Epidermal melanocyte (primary cell): ENCODE measurements at regions not wholly inside any gene's neighbourhood (a gene's known extent, or its start where the extent isn't known, plus 50 kb on each side); places are given as distances from the start of the nearest gene placed in this dataset.
"Not testable (repeated sequence)": the region's sequence is repeated elsewhere in the genome, so short reads cannot be mapped to it uniquely, and the experiment has no call there.

Experiments
- DNase-seq: peaks from one replicate; pipeline ENCODE4 v3.0.0; 2011; ENCODE audit warnings: low spot score; ENCODE audit not compliant: insufficient read length

DNA sequence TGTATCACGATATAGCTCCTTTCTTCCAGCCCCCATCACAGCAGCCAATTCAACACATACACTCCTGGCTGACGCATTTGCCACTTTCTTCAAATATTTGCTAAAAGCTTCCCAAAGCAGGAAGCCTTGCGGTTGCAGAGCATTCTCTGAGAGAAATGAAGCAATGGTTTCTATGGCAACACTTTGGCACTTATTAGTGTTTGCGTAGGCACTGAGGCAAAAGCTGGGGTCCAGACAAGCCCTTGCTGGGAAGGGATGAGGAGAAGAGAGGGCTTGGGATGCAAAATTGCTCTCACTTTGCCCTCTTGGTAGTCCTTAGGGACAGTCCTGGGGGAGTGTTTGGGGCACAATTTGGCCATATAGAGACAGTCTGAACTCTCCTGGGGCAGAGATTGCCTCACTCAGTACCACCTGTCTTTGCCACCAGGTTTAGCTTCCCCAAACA is 55.0 kb upstream of the PAK3 start:
- peak; percentile 18 for DNase-seq

DNA sequence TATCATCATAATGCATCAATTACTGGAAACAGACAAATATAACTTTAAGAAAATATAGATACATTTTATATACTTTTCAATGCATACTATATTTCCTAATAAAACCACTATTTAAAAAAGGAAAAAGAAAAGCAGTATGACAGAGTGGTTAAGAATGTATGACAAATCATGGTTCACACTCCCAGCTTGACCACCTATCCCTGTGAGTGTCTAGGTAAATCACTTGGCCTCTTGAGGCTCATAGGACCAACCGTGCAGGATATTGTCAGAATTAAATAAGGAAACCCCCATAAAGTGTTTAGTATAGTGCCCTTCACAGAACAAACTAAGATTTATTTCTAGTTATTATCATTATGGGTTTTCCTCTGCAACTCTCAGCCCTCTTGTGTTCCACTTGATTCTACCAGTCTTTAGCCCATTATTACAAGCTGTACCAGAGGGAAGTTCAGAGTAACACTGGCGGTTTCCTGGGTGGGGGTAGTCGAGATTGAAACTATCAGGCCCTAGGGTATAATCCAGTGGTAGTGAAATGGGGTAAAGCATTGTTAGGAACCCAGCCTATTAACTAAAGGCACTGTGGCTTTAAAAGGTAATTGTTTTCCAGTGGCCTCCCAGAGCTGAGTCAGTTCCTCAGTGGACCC is 55.5 kb upstream of the PAK3 start:
- no peak for DNase-seq

DNA sequence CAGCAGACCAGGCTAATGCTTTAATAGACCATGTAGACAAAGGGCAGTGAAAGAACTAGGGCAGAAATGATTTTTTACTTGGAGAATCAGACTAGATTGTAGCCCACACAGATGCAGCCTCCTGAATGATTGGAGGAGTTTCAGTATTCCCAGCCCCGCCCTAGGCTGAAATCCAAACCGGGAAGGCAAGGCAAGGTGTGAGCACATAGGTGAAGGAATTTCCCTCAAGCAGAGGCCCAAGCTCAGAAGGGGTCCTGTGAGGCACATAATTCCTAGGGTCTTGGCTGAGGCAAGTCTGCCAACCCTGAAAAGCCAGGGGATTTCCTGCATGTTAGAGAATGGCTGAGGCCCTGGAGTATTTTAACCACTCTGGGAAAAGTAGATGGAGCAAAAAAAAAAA is 56.4 kb upstream of the PAK3 start:
- no peak for DNase-seq

DNA sequence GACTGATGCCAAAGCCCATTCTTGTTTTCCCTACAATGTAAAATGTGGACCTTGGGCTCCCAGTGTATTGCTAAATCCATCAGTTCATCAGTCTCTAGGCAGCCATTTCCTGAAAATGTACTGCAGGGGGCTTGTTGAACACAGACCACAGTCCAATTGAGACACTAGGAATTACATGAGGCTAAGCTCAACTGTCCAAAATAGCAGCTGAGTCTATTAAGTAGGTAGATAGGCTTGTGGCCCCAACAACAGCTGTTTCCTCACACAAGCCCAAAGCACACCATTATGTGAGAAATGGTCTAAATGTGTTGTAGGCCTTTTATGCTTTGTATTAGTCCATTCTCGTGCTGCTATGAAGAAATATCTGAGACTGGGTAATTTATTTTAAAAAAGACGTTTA is 60.0 kb upstream of the PAK3 start:
- no peak for DNase-seq

DNA sequence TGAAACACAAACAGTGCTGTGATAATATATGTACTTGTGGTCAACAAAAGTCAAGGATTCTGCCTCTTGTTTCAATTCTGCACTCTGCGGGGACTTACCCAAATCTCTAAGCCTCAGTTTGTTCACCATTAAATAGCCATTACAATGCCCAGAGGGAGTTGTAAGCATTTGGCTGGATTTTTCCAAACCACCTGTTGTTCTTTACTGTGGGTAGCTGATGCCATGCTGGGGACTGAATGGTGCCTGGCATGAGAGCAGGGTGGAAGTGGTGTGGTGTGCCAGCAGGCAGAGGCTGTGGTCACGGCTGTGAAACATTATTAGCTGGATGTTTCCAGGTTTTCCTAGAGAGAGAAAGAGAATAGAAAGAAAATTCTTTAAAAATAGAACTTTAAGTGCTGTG is 60.7 kb upstream of the PAK3 start:
- DNase-seq: no peak

DNA sequence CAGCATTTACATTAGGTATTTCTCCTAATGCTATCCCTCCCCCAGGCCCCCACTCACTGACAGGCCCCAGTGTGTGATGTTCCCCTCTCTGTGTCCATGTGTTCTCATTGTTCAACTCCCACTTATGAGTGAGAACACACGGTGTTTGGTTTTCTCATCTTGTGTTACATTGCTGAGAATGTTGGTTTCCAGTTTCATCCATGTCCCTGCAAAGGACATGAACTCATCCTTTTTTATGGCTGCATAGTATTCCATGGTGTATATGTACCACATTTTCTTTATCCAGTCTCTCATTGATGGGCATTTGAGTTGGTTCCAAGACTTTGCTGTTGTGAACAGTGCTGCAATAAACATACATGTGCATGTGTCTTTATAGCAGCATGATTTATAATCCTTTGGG is 73.0 kb upstream of the PAK3 start:
- not testable (repeated sequence) for DNase-seq

DNA sequence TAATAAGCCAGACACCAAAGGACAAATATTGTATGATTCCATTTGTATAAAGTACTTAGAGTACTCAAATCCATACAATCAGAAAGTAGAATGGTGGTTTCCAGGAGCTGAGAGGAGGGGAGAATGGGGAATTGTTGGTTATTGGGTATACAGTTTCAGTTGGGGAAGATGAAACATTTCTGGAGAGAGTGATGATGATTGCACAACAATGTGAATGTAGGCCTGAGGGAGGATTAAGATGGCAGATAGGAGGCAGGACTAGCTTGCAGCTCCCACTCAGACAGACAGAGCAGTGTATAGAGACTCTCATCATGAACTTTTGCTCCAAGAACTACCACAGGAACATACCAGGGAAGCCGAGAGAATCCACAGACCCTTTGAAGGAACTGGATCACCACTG is 75.7 kb upstream of the PAK3 start:
- DNase-seq: no peak

DNA sequence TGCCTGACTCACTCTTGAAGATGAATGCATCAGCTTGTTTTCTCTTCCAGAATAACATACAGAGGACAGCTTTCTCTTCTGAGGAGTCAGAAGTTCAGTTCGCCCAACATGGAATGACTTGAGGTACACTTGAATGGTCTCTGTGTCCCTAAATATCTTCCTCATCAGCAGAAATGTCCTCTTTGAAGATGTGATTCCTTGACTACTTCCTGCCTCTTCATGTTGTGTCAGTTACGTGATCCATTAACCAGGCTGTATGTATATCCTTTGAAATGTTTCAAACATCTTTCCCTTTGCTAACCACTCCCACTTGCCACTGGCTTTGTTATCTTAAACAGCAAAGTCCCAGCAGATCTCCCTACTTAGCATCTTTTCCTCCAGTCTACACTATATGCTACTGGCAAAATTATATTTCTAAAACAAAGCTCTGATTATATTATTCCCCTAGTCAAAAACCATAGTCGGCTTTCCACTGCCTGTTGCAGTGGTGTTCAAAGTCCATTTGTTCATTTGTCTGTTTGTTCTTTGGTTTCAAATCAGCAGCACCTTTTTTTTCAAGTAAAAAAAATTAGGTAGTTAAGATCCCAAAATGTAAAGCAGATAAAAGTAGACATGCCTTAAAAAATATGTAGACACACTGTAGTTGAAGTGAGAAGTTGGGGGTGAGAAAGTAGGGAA is 82.1 kb upstream of the PAK3 start:
- no peak for DNase-seq

DNA sequence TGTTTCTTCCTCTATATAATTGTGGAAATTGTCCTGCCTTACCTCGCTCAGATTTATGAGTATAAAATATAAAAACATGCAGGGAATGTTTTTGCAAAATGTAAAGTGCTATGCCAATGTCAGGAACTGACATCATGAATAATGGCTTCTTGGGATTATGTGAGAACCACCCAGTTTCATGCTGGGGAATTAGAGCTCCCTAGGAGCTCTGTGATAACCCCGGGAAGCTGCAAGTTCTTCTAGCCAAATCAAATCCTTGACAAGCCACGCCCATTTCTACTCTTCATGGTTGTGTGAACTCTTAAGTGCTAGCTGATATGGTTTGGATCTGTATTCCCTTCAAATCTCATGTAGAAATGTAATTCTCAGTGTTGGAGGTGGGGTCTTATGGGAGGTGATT is 85.9 kb upstream of the PAK3 start:
- no peak for DNase-seq

DNA sequence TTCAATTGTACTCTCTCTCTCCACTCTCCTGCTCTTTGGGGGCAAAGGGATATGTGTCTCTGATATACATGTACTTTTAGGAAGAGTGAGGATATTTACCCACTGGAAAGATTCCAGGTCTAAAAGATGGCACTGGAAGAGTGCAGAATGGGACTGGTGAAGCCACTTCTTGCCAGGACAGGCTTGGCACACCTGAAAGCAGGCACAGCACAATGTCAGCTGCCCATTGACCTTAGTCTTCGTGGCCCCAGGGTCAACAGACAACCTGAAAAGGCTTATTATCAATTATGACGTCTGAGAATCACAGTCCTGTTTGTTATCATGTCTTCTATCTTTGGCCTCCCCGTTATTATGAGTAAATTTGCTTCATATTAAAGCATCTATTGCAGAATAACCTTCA is 86.7 kb upstream of the PAK3 start:
- no peak for DNase-seq

DNA sequence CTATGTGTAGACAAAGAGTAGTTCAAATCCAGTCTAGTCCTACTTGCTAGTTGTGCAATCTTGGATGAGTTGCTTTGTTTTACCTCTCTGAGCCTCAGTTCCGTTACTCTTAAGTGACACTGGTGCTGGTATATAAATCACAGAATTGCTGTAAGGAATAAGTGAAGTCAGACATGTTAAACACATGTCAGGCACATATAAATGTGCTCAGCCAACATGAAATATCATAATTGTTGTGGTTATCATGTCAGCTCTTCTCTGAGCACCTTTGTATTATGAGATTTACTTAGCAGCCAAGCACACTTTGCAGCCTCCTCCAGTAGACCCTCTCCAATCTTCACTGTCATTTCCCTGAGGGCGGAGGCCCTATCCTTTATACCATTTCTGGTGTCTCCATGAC is 87.9 kb upstream of the PAK3 start:
- no peak for DNase-seq

DNA sequence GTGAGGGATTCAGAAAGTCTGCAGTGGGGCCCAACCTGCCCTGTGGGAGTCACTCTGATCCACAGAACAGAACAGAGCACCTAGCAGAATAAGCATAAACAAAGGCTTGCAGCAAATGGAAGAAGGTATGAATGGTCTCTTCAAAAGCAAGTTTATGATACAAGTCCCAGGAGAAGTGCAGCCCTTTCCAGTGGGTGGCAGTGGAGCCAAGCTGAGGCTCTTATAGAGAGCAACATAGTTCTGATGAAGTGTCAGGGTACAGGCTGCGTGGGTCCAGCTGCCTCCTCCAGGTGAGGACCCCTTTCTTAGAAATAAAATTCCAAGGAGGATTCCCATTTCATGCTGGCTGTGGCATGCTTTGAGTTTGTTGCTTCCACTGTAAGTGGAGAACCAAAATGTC is 88.8 kb upstream of the PAK3 start:
- no peak for DNase-seq

DNA sequence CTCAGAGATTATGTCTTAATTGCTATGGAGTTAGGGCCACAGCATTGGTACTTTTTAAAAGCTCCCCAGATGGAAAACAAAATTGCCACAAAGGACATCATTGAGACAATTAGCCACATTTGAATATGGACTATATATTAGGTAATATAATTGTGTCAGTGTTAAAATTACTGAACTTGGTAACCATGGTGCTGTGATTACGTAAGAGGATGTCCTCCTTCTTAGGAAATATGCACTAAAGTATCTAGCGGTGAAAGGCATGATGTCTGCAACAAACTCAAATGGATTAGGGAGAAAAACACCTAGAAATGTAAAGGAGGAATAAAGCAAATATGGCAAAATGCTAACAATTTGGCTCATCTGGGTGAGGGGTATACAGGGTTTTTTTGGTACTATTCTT is 89.9 kb upstream of the PAK3 start:
- no peak for DNase-seq

DNA sequence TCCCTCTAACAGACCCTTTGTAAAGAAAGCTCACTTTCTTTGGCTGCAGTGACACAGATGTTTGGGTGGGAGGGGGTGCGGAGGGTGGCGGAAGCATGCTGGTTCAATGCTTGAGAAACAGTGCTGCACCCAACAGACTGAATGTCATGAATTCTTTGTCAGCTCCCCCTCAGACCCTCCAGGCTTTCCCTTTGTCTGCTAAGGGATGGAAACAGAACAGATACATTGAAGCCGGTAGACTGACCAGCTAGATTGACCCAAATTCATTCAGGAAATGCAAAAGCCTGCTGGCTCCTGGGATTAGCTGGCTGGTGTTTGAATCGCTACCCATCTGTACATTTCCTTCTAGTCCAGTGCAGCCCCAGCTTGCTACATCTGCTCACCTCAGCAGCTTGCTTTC is 90.8 kb upstream of the PAK3 start:
- no peak for DNase-seq

DNA sequence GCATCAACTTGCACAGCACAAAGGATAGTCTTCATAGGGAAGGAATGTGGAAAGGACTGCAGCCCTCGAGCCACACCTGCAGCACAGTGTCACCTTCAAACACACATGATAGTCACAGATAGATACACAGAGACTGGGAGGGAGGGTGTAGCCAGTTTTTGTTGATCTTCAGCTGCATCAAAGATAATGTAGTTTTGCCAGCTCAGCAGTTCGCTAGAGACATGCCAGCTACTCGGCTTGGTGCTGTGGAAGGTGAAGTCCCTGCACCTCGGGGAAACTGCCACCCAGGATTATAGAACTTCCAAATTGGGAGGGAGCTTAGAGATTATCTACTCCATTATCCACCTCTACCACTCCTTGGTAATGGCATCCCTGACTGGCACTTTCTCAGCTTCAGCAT is 92.9 kb upstream of the PAK3 start:
- DNase-seq: no peak

DNA sequence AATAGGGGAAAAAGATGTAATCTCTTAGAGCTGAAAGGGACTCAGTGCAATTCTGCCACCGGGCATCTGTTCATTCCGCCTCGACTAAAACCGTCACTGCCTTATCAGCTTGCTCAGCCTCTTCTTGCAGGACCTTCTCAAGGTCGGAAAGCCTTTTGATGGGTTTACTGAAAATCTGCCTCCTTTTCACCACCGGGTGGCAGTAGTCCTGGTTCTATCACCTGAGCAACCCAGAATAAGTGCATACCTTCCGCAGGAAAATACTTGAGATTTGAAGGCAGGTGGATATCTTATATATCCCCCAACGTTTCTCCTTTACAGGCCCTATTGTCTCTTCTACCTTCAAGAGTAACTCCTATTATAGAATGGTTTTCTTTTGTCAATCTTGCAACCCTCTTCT is 103.4 kb upstream of the PAK3 start:
- no peak for DNase-seq

DNA sequence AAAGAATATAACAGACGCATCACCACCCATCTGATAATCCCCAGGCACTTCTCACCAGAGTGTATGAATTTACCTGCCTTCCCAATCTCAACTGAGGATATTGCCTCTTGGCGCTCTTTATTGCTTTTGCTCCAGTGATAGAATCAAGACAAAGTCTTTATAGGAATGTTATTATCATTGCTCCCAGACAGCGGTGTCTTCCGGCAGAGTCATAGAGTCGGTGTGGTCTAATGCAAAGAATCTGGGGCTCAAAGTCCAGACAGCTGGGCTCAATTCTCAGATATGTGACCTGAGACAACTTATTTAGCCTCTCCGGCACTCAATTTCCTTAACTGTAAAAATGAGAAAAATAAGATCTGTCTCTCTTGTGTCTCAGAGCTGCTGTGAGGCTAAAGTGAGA is 106.1 kb upstream of the PAK3 start:
- DNase-seq: no peak

DNA sequence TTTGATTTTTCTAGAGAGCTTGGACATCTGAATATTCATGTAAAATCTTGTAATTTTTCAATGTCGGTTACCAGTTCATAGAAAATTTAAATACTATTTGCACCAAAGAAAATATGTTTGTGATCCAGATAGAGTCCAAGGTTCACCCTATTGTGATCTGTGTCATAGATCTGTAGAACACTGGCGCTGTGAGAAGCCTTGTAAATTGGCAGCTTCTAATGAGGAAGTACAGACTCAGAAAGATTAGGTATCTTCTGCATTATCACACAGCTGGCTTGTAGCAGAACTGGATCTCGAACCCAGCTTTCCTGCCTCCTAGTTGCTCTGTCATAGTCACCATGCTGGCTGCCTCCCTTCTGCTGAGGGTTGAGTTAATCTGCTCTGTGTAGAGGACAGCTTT is 106.5 kb upstream of the PAK3 start:
- DNase-seq: no peak

DNA sequence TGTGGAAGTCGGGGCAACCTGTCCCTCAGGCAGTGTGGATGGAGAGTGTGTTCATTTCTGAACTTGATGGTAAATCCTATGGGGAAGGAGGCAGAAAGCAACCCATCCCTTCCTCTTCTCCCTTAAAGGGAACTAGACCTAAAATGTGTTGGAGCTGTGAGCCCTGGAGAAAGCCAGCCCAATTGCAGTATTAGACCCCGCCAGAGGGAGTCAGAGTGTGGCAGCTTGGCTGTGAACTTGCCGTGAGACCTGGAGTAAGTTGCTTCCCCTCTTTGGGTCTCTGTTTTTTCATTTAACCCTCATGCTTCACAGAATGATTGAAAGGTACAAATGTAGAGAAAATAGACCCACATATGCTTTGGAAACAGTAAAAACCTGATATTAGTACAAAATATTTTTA is 108.7 kb upstream of the PAK3 start:
- DNase-seq: no peak

DNA sequence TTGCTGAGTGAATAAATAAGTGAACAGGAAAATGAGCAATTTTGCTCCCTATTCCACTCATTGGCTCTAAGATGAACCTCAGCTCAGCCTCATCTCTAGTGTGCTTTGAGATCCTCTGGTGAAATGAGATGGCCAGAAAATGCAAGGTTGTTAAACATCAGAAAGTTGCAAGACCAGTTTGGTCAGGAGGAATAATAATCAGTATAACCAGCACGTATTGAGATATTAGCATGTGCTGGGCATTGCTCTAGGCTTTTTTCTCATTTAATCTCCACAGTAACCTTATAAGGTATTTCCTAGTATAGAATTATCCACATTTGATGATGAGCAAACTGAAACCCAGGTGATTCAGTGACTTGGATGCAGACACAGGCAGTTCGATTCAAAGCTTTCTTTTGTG is 110.5 kb upstream of the PAK3 start:
- no peak for DNase-seq

DNA sequence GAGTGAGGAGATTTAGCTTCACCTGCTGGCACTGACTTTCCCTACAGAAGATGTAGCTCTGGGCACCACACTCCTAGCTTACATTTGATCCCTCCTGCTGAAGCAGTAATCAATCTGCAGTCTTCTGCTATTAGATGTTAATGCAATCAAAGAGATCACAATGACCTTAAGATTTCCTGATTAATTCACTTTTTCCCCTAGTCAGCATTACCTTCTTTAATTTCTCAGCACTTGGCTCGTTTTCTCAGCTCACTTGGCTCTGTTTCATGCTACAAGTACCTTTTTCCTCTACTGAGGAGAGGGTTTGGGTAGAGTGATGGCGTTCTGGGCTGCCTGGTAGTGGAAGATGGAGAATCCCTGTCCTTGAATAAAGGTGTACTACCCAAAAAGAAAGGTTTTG is 113.0 kb upstream of the PAK3 start:
- no peak for DNase-seq

DNA sequence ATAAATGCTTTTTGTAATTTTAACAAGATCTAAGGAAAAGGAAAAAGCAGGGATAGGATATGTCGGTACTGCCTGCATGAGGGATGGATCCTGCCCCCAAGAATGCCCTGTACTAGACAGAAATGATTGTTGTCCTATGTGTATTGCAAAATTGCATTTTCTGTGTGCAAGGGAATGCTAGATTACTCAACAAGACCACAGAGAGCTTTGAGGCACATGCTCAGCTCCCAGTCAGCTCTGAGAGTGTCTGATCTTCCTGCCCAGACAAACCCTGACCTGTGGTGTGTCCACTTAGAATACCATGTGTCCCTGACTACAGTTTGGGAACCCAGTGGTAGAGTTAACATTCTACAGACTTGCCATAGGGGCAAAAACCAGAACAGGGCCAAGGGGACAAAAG is 129.2 kb upstream of the PAK3 start:
- no peak for DNase-seq

DNA sequence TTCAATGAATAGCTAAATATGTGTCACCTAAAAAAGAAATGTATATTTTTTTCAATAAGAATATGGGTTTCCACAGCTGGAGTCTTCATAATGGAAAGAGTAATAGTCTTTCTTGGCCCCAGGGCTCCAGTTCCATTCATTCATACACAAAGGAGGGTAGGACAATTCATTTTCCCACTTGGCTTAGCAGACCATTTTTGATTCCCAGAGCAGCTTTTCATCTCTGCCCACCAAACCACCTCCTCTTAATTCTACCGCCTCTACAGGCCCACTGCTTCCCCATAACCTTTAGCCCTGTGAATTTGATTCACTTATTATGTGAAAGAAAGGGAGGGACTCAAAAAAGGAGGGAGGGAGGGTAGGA is 129.9 kb upstream of the PAK3 start:
- DNase-seq: no peak
